ENCODE measurements at regions not wholly inside any gene's neighbourhood (a gene's known extent, or its start where the extent isn't known, plus 50 kb on each side); places are given as distances from the start of the nearest gene placed in this dataset.

- TF ChIP-seq, protein P1, sequence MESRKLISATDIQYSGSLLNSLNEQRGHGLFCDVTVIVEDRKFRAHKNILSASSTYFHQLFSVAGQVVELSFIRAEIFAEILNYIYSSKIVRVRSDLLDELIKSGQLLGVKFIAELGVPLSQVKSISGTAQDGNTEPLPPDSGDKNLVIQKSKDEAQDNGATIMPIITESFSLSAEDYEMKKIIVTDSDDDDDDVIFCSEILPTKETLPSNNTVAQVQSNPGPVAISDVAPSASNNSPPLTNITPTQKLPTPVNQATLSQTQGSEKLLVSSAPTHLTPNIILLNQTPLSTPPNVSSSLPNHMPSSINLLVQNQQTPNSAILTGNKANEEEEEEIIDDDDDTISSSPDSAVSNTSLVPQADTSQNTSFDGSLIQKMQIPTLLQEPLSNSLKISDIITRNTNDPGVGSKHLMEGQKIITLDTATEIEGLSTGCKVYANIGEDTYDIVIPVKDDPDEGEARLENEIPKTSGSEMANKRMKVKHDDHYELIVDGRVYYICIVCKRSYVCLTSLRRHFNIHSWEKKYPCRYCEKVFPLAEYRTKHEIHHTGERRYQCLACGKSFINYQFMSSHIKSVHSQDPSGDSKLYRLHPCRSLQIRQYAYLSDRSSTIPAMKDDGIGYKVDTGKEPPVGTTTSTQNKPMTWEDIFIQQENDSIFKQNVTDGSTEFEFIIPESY (IDR thresholded peaks at IDR 0.05; ENCODE audit: borderline replicate concordance, low read depth), result no peak
- TF ChIP-seq POLR2AphosphoS5 (IDR thresholded peaks at IDR 0.05; ENCODE audit: low read depth, low read length), result no peak
- no peak for TF ChIP-seq CHD2 (IDR thresholded peaks at IDR 0.05; ENCODE audit: low read length, partially characterized antibody)
- TF ChIP-seq GATA2 (CRISPR knock-in tag; IDR thresholded peaks at IDR 0.05), result no peak
- TF ChIP-seq, protein P2, sequence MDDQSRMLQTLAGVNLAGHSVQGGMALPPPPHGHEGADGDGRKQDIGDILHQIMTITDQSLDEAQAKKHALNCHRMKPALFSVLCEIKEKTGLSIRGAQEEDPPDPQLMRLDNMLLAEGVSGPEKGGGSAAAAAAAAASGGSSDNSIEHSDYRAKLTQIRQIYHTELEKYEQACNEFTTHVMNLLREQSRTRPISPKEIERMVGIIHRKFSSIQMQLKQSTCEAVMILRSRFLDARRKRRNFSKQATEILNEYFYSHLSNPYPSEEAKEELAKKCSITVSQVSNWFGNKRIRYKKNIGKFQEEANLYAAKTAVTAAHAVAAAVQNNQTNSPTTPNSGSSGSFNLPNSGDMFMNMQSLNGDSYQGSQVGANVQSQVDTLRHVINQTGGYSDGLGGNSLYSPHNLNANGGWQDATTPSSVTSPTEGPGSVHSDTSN (IDR thresholded peaks at IDR 0.05), result no peak
- no peak for TF ChIP-seq NFIC (IDR thresholded peaks at IDR 0.05; ENCODE audit: borderline replicate concordance)
- TF ChIP-seq, protein P3, sequence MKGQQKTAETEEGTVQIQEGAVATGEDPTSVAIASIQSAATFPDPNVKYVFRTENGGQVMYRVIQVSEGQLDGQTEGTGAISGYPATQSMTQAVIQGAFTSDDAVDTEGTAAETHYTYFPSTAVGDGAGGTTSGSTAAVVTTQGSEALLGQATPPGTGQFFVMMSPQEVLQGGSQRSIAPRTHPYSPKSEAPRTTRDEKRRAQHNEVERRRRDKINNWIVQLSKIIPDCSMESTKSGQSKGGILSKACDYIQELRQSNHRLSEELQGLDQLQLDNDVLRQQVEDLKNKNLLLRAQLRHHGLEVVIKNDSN (IDR thresholded peaks at IDR 0.05; ENCODE audit: borderline replicate concordance, low read depth), result no peak
- no peak for TF ChIP-seq EP300 (IDR thresholded peaks at IDR 0.05; ENCODE audit: borderline replicate concordance in 1 of 2, low read depth in 1 of 2, low read length in 1 of 2)
Observed at GRCh38 chr15:69996321-69997160, 101.2 kb downstream of the TLE3 start (continued).

DNA sequence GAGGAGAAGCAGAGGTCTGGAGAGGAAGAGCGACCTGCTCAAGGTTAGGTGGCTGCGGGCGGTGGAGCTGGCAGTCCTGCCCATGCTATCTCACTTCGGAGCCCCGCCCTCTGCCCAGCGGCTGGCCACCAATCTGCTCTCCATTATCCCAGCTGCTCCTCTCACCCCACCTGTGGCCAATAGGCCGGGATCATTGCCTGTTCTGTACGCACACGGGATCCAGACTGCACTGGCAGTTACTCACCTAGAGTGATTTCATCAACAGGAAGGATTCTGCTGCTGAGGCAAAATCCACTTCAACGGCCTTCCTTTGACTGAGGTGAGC is 100.6 kb downstream of the TLE3 start:
- no peak overlapping the region for H3K4me2 ChIP-seq
- peaks cover 0 to 12% of the 10 kb centered on the region in 2 experiments; a peak in 1 of 4 replicates for H3K4me1 ChIP-seq (ENCODE audit: control insufficient read depth in 1 of 2, insufficient read depth in 2 of 2, low read depth in 1 of 2, low read length in 1 of 2)
- WGBS (ENCODE audit: low lambda C conversion rate), result 76% methylated on average over 10 of the region's 10 CpGs
- TF ChIP-seq, protein P2 (IDR thresholded peaks at IDR 0.05), result no peak
- TF ChIP-seq FOXM1 (IDR thresholded peaks at IDR 0.05; ENCODE audit: low read depth) (no peak), MEF2A (IDR thresholded peaks at IDR 0.05; ENCODE audit: borderline replicate concordance, low read depth) (no peak)
- H3K27me3 ChIP-seq (ENCODE audit: insufficient read depth), result peaks cover 27% of the 10 kb centered on the region; the same call in 1 of the 2 replicates
- POLR2A ChIA-PET, result no interaction called here
- H2AFZ ChIP-seq (ENCODE audit: low read depth), result no peak overlapping the region
- no peaks in the 10 kb centered on the region for H4K20me1 ChIP-seq (ENCODE audit: insufficient read depth)
- no peaks in the 10 kb centered on the region for H3K9me3 ChIP-seq
- H3K79me2 ChIP-seq (ENCODE audit: insufficient read depth), result no peaks in the 10 kb centered on the region
- H3K4me3 ChIP-seq (ENCODE audit: low read depth in 2 of 2, low read length in 1 of 2), result no peak overlapping the region
- no peaks in the 10 kb centered on the region for H3F3A ChIP-seq (replicated peaks; ENCODE audit: insufficient read depth)
- CTCF ChIA-PET, result no interaction called here
- no peak for DNase-seq
- H3K9me2 ChIP-seq, result no peaks in the 10 kb centered on the region
- H3K27ac ChIP-seq (ENCODE audit: low read depth in 2 of 2, low read length in 1 of 2), result no peak overlapping the region
- H3K36me3 ChIP-seq (replicated peaks in 1 of 2; ENCODE audit: control insufficient read depth in 1 of 2, insufficient read depth in 2 of 2, low read length in 1 of 2), result no peaks in the 10 kb centered on the region
- H3K9ac ChIP-seq, result no peak overlapping the region

Measured in SK-N-SH (cell line).